Spleen (tissue), 11 donors: ENCODE measurements at regions not wholly inside any gene's neighbourhood (a gene's known extent, or its start where the extent isn't known, plus 50 kb on each side); places are given as distances from the start of the nearest gene placed in this dataset.
A peak's percentile ranks its signal among the peaks of the same experiment; 100 is the strongest.

ENCODE experiments used
- DNase-seq: peaks from one replicate; pipeline ENCODE4 v3.0.0-alpha.2; 2020
- H3K27ac ChIP-seq, 8 donors: fragments of 200-600 bp; sonication (generic) in 7 of 8; 1 replicate in 4 of 8; 2 replicates in 4 of 8; pipeline versions ENCODE4 v1.5.0 to v1.8.0; 2016 to 2021; ENCODE audit warnings: inconsistent platforms in 4 of 8, mild to moderate bottlenecking in 4 of 8, moderate library complexity in 1 of 8
- H3K27me3 ChIP-seq, 7 donors: fragments of 200-600 bp; sonication (generic) in 6 of 7; replicated peaks in 1 of 7; 1 replicate in 4 of 7; 2 replicates in 3 of 7; pipeline versions ENCODE4 v1.5.0 to v1.8.0; 2016 to 2021; ENCODE audit warnings: inconsistent platforms in 3 of 7, mild to moderate bottlenecking in 1 of 7
- H3K36me3 ChIP-seq, 6 donors: fragments of 200-600 bp; sonication (generic) in 5 of 6; 1 replicate in 4 of 6; 2 replicates in 2 of 6; pipeline versions ENCODE4 v1.5.0 to v1.8.0; 2016 to 2021; ENCODE audit warnings: inconsistent platforms in 2 of 6
- H3K4me1 ChIP-seq, 6 donors: fragments of 200-600 bp; sonication (generic) in 5 of 6; 1 replicate in 3 of 6; 2 replicates in 3 of 6; pipeline versions ENCODE4 v1.5.0 to v1.8.0; 2016 to 2021; ENCODE audit warnings: inconsistent platforms in 3 of 6
- H3K4me3 ChIP-seq, 8 donors: fragments of 200-600 bp; sonication (generic) in 7 of 8; 1 replicate in 4 of 8; 2 replicates in 4 of 8; pipeline versions ENCODE4 v1.5.0 to v1.8.0; 2016 to 2021; ENCODE audit warnings: inconsistent platforms in 4 of 8, mild to moderate bottlenecking in 4 of 8, moderate library complexity in 2 of 8
- H3K9me3 ChIP-seq, 8 donors: fragments of 200-600 bp; sonication (generic) in 7 of 8; 1 replicate in 4 of 8; 2 replicates in 4 of 8; pipeline versions ENCODE4 v1.5.0 to v1.8.0; 2016 to 2021; ENCODE audit warnings: inconsistent platforms in 4 of 8
- CTCF ChIP-seq, 11 experiments: fragments of 200-600 bp in 7 of 11; fragments of 450-650 bp in 4 of 11; sonication (generic) in 4 of 11; IDR thresholded peaks in 8 of 11; conservative IDR thresholded peaks in 3 of 11; 1 replicate in 7 of 11; 2 replicates in 4 of 11; pipeline versions ENCODE4 v1.4.0 to v1.8.0; 2016 to 2021; ENCODE audit warnings: antibody characterized with exemption in 11 of 11, inconsistent platforms in 4 of 11, mild to moderate bottlenecking in 1 of 11
- POLR2A ChIP-seq, 3 donors: fragments of 450-650 bp; IDR thresholded peaks; one replicate each; pipeline ENCODE4 v1.5.1; 2017; ENCODE audit warnings: antibody characterized with exemption in 3 of 3, mild to moderate bottlenecking in 1 of 3
- POLR2AphosphoS5 ChIP-seq, 3 donors: sonication (generic); formaldehyde crosslinking; IDR thresholded peaks; one replicate each; pipeline ENCODE4 v1.5.1; 2017; ENCODE audit warnings: antibody characterized with exemption in 3 of 3
- whole genome bisulfite sequencing, 5 donors: extraction: QIAGEN DNeasy Blood & Tissue Kit in 3 of 5; methylation state at CpG; one replicate each; pipeline versions ENCODE4 v1.1.5 to v1.1.7; 2013 to 2018; 5-methylcytosine and 5-hydroxymethylcytosine counted together
- intact Hi-C: fragments of 100-400 bp; cut with DNase I; formaldehyde crosslinking; loops from one replicate; pipeline ENCODE4 v1.15.0; 2023; ENCODE audit warnings: low total_unique reads
- donor health status: healthy with polysubstance abuse.
- donor health status: DM: no; HTN: no; CAD: no; lungs with moderate emphysema.
- donor health status: DM: no; HTN: no; CAD: no.
- donor health status: Bipolar disorder and iron deficiency.
- donor health status: healthy.
- donor health status: DM: no; HTN: no; CAD: no.
- donor health status: DM: yes; HTN: yes; CAD: no.

DNA sequence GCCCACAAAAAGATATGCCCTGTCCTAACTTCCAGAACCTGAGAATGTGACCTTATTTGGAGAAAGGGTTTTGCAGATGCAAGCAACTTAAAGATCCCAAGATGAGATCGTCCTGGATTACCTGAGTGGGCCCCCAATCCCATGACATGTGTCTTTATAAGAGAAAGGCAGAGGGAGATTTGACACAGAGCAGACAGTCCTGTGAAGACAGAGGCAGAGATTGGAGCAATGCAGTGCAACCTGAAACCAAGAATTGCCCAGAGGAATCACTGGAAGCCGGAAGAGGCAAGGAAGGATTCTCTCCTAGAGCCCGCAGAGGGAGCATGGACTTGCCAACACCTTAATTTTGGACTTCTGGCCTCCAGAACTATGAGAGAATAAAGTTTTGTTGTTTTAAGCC lies 171.5 kb downstream of the SMIM20 start:
- Histone ChIP-seq H3K27me3 (peaks cover 0 to 9% (median 0%) of the 10 kb centered on the region in 7 donors), H3K36me3 (no peaks in the 10 kb centered on the region), H3K4me1 (peaks cover 5 to 35% (median 18%) of the 10 kb centered on the region in 6 donors), H3K27ac (no peak overlapping the region), H3K4me3 (no peak overlapping the region), H3K9me3 (peaks cover 0 to 10% (median 7%) of the 10 kb centered on the region in 8 donors)
- no peak for TF ChIP-seq POLR2A (IDR thresholded peaks at IDR 0.05)
- TF ChIP-seq CTCF (IDR thresholded peaks at IDR 0.05 in 8 of 11, conservative IDR thresholded peaks at IDR 0.05 in 3 of 11) = no peak
- TF ChIP-seq POLR2AphosphoS5 (IDR thresholded peaks at IDR 0.05) = no peak
- DNase-seq = no peak
- 74 to 86% (median 81%) methylated on average over 3 of the region's 3 CpGs for WGBS, 5 donors
- intact Hi-C loops = loop anchor here (10.0 kb wide), 1 partner anchor 219 kb away; no protein-coding TSS in a partner anchor

DNA sequence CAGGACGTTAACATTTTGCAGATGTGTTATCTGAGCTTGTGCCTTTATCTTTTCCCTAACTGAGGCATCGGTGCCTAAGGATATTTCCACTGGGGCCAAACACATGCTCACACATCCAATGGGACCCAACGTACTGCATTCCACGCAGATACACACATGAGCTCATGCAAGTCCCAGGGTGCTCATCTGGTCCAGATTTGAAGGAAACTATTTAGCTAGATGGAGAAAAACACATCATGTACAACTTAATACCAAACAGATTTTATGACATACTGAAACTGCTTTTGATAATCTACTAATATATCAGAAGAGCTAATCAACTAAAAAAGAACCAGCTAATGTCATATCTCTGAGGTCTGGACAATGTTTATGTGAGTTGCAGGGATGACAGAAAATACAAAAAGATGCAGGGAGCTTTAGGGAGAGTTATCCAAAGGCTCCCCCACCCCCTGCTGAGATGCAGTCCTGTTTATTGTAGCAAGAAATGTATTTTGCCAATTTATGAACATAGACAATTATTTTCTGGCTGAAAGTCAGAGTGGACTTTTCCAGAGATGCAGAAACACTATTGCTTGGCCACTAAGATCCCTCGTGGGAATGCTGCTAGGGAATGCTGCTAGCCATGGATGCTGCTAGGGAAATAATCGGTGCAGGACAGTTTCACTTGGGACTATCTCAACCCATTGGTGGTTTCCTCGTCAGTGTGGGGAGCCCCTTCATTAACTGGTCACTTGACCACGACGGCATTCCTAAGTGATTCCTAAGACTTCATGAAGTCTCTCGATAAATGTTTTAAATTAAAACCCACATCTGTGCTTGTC lies 172.8 kb downstream of the SMIM20 start:
- WGBS, 5 donors = 82 to 93% (median 88%) methylated on average over 10 of the region's 10 CpGs
- intact Hi-C loops = loop anchor here (10.0 kb wide), 1 partner anchor 218 kb away; no protein-coding TSS in a partner anchor
- H3K4me3 ChIP-seq = no peak overlapping the region
- H3K9me3 ChIP-seq = peaks cover 0 to 23% (median 17%) of the 10 kb centered on the region in 8 donors
- H3K27ac ChIP-seq = no peak overlapping the region
- no peaks in the 10 kb centered on the region for H3K36me3 ChIP-seq
- H3K4me1 ChIP-seq = peaks cover 2 to 22% (median 13%) of the 10 kb centered on the region in 6 donors
- DNase-seq = no peak
- peaks cover 0 to 5% (median 0%) of the 10 kb centered on the region in 7 donors for H3K27me3 ChIP-seq
- TF ChIP-seq POLR2AphosphoS5 (IDR thresholded peaks at IDR 0.05) (no peak), POLR2A (IDR thresholded peaks at IDR 0.05) (no peak), CTCF (IDR thresholded peaks at IDR 0.05 in 8 of 11, conservative IDR thresholded peaks at IDR 0.05 in 3 of 11) (no peak)

DNA sequence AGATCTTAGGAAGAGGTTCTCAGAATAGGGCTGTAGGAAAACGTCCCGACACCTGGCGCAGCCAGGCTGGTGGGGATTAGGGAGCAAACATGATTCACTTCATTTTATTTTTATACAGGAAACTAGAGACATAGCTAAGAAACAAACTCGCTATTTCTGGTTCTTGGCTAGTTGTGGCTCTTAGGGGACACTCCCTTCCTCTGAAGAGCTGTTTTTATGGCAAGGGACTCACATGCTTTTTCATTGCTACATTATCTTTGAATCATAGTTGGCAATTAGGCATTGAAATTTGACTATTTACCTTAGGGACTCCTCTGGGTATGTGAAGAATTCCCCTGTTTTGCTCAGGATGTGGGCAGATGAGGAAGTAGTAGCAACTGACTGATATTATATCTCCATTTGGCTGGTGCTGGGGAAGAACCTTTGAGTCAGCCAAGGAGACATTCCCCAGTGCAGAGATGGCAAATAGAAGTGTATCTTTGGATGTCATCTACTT lies 174.5 kb downstream of the SMIM20 start:
- DNase-seq = no peak
- Histone ChIP-seq H3K4me3 (no peak overlapping the region), H3K4me1 (peaks cover 0 to 13% (median 8%) of the 10 kb centered on the region in 6 donors), H3K27me3 (peaks cover 0 to 2% (median 0%) of the 10 kb centered on the region in 7 donors), H3K9me3 (peaks cover 0 to 25% (median 17%) of the 10 kb centered on the region in 8 donors), H3K27ac (peak overlapping the region in 1 of 8 donors; percentile 6), H3K36me3 (no peaks in the 10 kb centered on the region)
- WGBS, 5 donors = 24 to 45% (median 39%) methylated on average over 4 of the region's 4 CpGs
- intact Hi-C loops = loop anchor here (10.0 kb wide), 1 partner anchor 216 kb away; no protein-coding TSS in a partner anchor
- TF ChIP-seq POLR2A (IDR thresholded peaks at IDR 0.05) = no peak
- TF ChIP-seq CTCF (IDR thresholded peaks at IDR 0.05 in 8 of 11, conservative IDR thresholded peaks at IDR 0.05 in 3 of 11) = no peak
- TF ChIP-seq POLR2AphosphoS5 (IDR thresholded peaks at IDR 0.05) = no peak

DNA sequence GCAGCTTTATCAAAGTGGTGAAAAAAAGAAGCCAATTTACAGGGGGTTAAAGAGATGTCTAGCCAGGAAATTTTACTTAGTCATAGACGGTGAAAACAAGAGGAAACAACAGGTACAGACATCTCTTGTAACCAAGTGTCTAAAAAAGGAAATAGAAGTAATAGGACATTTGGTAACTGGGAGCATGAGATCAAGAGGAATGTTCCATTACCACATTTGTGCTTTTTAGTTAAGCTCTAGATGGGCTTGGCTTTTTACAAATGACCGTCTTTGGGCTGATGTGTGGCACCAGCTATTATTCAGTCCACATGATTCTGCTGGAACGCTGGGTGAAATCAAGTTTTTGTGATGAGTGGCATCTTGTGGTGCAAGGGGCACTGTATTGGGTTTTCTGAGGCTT lies 179.5 kb downstream of the SMIM20 start:
- H3K36me3 ChIP-seq = no peaks in the 10 kb centered on the region
- H3K4me3 ChIP-seq = no peak overlapping the region
- H3K9me3 ChIP-seq = peaks cover 0 to 35% (median 23%) of the 10 kb centered on the region in 8 donors
- DNase-seq = no peak
- H3K27me3 ChIP-seq = no peaks in the 10 kb centered on the region
- H3K4me1 ChIP-seq = peaks cover 0 to 5% (median 2%) of the 10 kb centered on the region in 6 donors
- TF ChIP-seq POLR2AphosphoS5 (IDR thresholded peaks at IDR 0.05) (no peak), CTCF (IDR thresholded peaks at IDR 0.05 in 8 of 11, conservative IDR thresholded peaks at IDR 0.05 in 3 of 11) (no peak)
- 45 to 64% (median 60%) methylated on average over 3 of the region's 3 CpGs for WGBS, 5 donors
- H3K27ac ChIP-seq = peak overlapping the region in 5 of 8 donors; percentile 20 to 84 (median 62)
- intact Hi-C loops = no loop called here
